ENCODE measurements at regions not wholly inside any gene's neighbourhood (a gene's known extent, or its start where the extent isn't known, plus 50 kb on each side); places are given as distances from the start of the nearest gene placed in this dataset.

- no peaks in the 10 kb centered on the region for H3K27me3 ChIP-seq (replicated peaks; ENCODE audit: control insufficient read depth, insufficient read depth, low read length)
Measured at GRCh38 chr18:67010919-67011318, 407.0 kb upstream of the CDH19 start.

DNA sequence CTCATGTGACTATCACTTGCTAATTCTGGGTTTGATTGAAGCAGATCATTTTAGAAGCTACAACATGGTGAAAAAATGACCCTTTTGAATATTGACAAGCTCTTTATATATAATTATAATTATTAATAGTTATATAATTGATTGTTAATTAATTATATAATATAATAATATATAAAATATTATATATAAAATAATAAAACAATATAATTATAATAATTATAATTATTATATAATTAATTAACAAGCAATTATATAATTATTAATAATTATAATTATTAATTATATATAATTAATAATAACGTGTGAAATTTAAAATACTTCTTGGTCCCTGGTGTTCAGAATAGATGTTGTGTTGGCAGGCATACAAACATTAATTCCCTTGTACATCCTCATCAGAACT, 404.1 kb upstream of the CDH19 start:
- BruUV-seq (replicated peaks): no TSS peak
- intact Hi-C loops (cut with micrococcal nuclease; ENCODE audit: unreplicated experiment): no loop called here
- no peaks in the 10 kb centered on the region for H3K36me3 Mint-ChIP-seq (ENCODE audit: insufficient read depth, unreplicated experiment)
- no peak overlapping the region for H3K27ac Mint-ChIP-seq (ENCODE audit: unreplicated experiment)
- no peak for DNase-seq
- no peak overlapping the region for H3K4me3 Mint-ChIP-seq (ENCODE audit: unreplicated experiment)
- H3K9me3 Mint-ChIP-seq (ENCODE audit: unreplicated experiment): no peaks in the 10 kb centered on the region
- POLR2A ChIA-PET: no interaction called here
- H3K27me3 Mint-ChIP-seq (ENCODE audit: insufficient read depth, unreplicated experiment): no peaks in the 10 kb centered on the region
- H3K4me1 ChIP-seq: no peaks in the 10 kb centered on the region
- no peaks in the 10 kb centered on the region for H3K4me1 Mint-ChIP-seq (ENCODE audit: low read depth, unreplicated experiment)
- TF ChIP-seq CTCF (IDR thresholded peaks at IDR 0.05; ENCODE audit: insufficient read depth in 1 of 2, low read depth in 1 of 2, low read length in 1 of 2, severe bottlenecking in 1 of 2, unreplicated experiment in 1 of 2): no peak
- CTCF ChIA-PET: no interaction called here
- H3K36me3 ChIP-seq (ENCODE audit: control insufficient read depth, insufficient read depth, low read length): no peaks in the 10 kb centered on the region
- no peaks in the 10 kb centered on the region for H3K9me3 ChIP-seq
- no peak overlapping the region for H3K4me3 ChIP-seq (ENCODE audit: low read depth, low read length)
- H3K27me3 ChIP-seq (replicated peaks; ENCODE audit: control insufficient read depth, insufficient read depth, low read length): no peaks in the 10 kb centered on the region

More at GRCh38 chr18:67010919-67011318, 407.0 kb upstream of the CDH19 start:
- H3K4me3 ChIP-seq (ENCODE audit: low read depth, low read length): no peak overlapping the region
- Mint-ChIP-seq H3K4me3 (ENCODE audit: unreplicated experiment) (no peak overlapping the region), H3K27ac (ENCODE audit: unreplicated experiment) (no peak overlapping the region), H3K27me3 (ENCODE audit: insufficient read depth, unreplicated experiment) (no peaks in the 10 kb centered on the region), H3K36me3 (ENCODE audit: insufficient read depth, unreplicated experiment) (no peaks in the 10 kb centered on the region), H3K4me1 (ENCODE audit: low read depth, unreplicated experiment) (no peaks in the 10 kb centered on the region), H3K9me3 (ENCODE audit: unreplicated experiment) (no peaks in the 10 kb centered on the region)
- H3K36me3 ChIP-seq (ENCODE audit: control insufficient read depth, insufficient read depth, low read length): no peaks in the 10 kb centered on the region
- no TSS peak for BruUV-seq (replicated peaks)
- H3K4me1 ChIP-seq: no peaks in the 10 kb centered on the region
- POLR2A ChIA-PET: no interaction called here
- H3K9me3 ChIP-seq: no peaks in the 10 kb centered on the region
- DNase-seq: no peak
- TF ChIP-seq CTCF (IDR thresholded peaks at IDR 0.05; ENCODE audit: insufficient read depth in 1 of 2, low read depth in 1 of 2, low read length in 1 of 2, severe bottlenecking in 1 of 2, unreplicated experiment in 1 of 2): no peak
- CTCF ChIA-PET: no interaction called here
- intact Hi-C loops (cut with micrococcal nuclease; ENCODE audit: unreplicated experiment): no loop called here

- no peak for TF ChIP-seq CTCF (IDR thresholded peaks at IDR 0.05; ENCODE audit: insufficient read depth in 1 of 2, low read depth in 1 of 2, low read length in 1 of 2, severe bottlenecking in 1 of 2, unreplicated experiment in 1 of 2)
- Histone ChIP-seq H3K36me3 (ENCODE audit: control insufficient read depth, insufficient read depth, low read length) (no peaks in the 10 kb centered on the region), H3K4me3 (ENCODE audit: low read depth, low read length) (no peak overlapping the region), H3K27me3 (replicated peaks; ENCODE audit: control insufficient read depth, insufficient read depth, low read length) (no peaks in the 10 kb centered on the region), H3K9me3 (no peaks in the 10 kb centered on the region), H3K4me1 (no peaks in the 10 kb centered on the region)
- Mint-ChIP-seq H3K36me3 (ENCODE audit: insufficient read depth, unreplicated experiment) (no peaks in the 10 kb centered on the region), H3K27me3 (ENCODE audit: insufficient read depth, unreplicated experiment) (no peaks in the 10 kb centered on the region), H3K4me3 (ENCODE audit: unreplicated experiment) (no peak overlapping the region), H3K27ac (ENCODE audit: unreplicated experiment) (no peak overlapping the region), H3K9me3 (ENCODE audit: unreplicated experiment) (no peaks in the 10 kb centered on the region), H3K4me1 (ENCODE audit: low read depth, unreplicated experiment) (no peaks in the 10 kb centered on the region)
- ChIA-PET POLR2A (no interaction called here), CTCF (no interaction called here)
- no TSS peak for BruUV-seq (replicated peaks)
- no peak for DNase-seq
- intact Hi-C loops (cut with micrococcal nuclease; ENCODE audit: unreplicated experiment): no loop called here
Measured at GRCh38 chr18:67007085-67007484, 403.2 kb upstream of the CDH19 start.

All from Caco-2 (cell line).